Liver (tissue), 3 donors: ENCODE measurements at regions not wholly inside any gene's neighbourhood (a gene's known extent, or its start where the extent isn't known, plus 50 kb on each side); places are given as distances from the start of the nearest gene placed in this dataset.

Experiments used
- EGR1 ChIP-seq, 2 donors: IDR thresholded peaks; 2 replicates each; pipeline ENCODE4 v1.6.1; 2016 to 2018; ENCODE audit warnings: antibody characterized with exemption in 2 of 2, low read depth in 2 of 2
- FOXA1 ChIP-seq: IDR thresholded peaks from 2 replicates; pipeline ENCODE4 v1.6.1; 2016; ENCODE audit warnings: antibody characterized with exemption
- GABPA ChIP-seq, 2 donors: IDR thresholded peaks in 1 of 2; conservative IDR thresholded peaks in 1 of 2; 2 replicates each; pipeline ENCODE4 v1.6.1; 2016; ENCODE audit warnings: antibody characterized with exemption in 2 of 2, mild to moderate bottlenecking in 1 of 2, moderate library complexity in 1 of 2
- JUND ChIP-seq, 2 donors: IDR thresholded peaks; 2 replicates each; pipeline ENCODE4 v1.6.1; 2016; ENCODE audit warnings: antibody characterized with exemption in 2 of 2
- NR2F2 ChIP-seq: IDR thresholded peaks from 2 replicates; pipeline ENCODE4 v1.6.1; 2016; ENCODE audit warnings: antibody characterized with exemption
- RAD21 ChIP-seq, 2 donors: IDR thresholded peaks; 2 replicates each; pipeline ENCODE4 v1.6.1; 2016; ENCODE audit warnings: antibody characterized with exemption in 2 of 2, mild to moderate bottlenecking in 2 of 2
- RXRA ChIP-seq, 2 donors: IDR thresholded peaks; 2 replicates each; pipeline ENCODE4 v1.6.1; 2017 to 2018; ENCODE audit warnings: antibody characterized with exemption in 2 of 2, mild to moderate bottlenecking in 1 of 2
- SP1 ChIP-seq: IDR thresholded peaks from 2 replicates; pipeline ENCODE4 v1.6.1; 2018; ENCODE audit warnings: antibody characterized with exemption, mild to moderate bottlenecking
- YY1 ChIP-seq: IDR thresholded peaks from 2 replicates; pipeline ENCODE4 v1.6.1; 2016; ENCODE audit warnings: antibody characterized with exemption, mild to moderate bottlenecking
- TF ChIP-seq, protein P1 (sequence below): IDR thresholded peaks from 2 replicates; pipeline ENCODE4 v1.6.1; 2016; ENCODE audit warnings: antibody characterized with exemption, mild to moderate bottlenecking
- TF ChIP-seq, protein P2 (sequence below): fragments of 150-350 bp; IDR thresholded peaks from 2 replicates; pipeline ENCODE4 v1.5.1; 2017; ENCODE audit warnings: improper control_type of control experiment, low read depth, low read length; ENCODE audit not compliant: missing input control
- TF ChIP-seq, protein P3 (sequence below): IDR thresholded peaks from 2 replicates; pipeline ENCODE4 v1.6.1; 2016; ENCODE audit warnings: antibody characterized with exemption
- TF ChIP-seq, protein P4 (sequence below): IDR thresholded peaks from 2 replicates; pipeline ENCODE4 v1.6.1; 2016; ENCODE audit warnings: antibody characterized with exemption
- TF ChIP-seq, protein P5 (sequence below): IDR thresholded peaks from 2 replicates; pipeline ENCODE4 v1.6.1; 2016; ENCODE audit warnings: antibody characterized with exemption
- donor health status: healthy.
- donor health status: healthy.

DNA sequence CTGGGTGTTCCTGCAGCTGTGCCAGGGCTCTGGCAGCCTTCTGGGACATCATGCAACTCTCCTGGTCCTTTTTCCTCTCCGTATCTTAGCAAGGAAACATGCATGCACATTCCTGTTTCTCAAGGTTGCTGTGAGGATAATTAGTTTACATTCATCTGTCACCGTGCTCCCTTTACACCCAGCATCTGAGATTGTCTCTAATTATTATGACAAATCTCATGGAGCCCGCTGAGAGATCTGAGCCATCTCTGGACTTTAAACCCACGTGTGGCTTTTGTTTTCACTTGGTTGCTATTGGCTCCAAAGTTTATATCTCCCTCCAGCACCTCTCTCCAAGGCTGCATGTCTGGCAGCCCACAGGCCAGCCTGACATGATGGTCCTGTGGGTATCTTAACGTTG is 167.6 kb downstream of the UNC5CL start:
- TF ChIP-seq, protein P1, sequence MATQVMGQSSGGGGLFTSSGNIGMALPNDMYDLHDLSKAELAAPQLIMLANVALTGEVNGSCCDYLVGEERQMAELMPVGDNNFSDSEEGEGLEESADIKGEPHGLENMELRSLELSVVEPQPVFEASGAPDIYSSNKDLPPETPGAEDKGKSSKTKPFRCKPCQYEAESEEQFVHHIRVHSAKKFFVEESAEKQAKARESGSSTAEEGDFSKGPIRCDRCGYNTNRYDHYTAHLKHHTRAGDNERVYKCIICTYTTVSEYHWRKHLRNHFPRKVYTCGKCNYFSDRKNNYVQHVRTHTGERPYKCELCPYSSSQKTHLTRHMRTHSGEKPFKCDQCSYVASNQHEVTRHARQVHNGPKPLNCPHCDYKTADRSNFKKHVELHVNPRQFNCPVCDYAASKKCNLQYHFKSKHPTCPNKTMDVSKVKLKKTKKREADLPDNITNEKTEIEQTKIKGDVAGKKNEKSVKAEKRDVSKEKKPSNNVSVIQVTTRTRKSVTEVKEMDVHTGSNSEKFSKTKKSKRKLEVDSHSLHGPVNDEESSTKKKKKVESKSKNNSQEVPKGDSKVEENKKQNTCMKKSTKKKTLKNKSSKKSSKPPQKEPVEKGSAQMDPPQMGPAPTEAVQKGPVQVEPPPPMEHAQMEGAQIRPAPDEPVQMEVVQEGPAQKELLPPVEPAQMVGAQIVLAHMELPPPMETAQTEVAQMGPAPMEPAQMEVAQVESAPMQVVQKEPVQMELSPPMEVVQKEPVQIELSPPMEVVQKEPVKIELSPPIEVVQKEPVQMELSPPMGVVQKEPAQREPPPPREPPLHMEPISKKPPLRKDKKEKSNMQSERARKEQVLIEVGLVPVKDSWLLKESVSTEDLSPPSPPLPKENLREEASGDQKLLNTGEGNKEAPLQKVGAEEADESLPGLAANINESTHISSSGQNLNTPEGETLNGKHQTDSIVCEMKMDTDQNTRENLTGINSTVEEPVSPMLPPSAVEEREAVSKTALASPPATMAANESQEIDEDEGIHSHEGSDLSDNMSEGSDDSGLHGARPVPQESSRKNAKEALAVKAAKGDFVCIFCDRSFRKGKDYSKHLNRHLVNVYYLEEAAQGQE: no peak
- no peak for TF ChIP-seq NR2F2
- TF ChIP-seq, protein P2, sequence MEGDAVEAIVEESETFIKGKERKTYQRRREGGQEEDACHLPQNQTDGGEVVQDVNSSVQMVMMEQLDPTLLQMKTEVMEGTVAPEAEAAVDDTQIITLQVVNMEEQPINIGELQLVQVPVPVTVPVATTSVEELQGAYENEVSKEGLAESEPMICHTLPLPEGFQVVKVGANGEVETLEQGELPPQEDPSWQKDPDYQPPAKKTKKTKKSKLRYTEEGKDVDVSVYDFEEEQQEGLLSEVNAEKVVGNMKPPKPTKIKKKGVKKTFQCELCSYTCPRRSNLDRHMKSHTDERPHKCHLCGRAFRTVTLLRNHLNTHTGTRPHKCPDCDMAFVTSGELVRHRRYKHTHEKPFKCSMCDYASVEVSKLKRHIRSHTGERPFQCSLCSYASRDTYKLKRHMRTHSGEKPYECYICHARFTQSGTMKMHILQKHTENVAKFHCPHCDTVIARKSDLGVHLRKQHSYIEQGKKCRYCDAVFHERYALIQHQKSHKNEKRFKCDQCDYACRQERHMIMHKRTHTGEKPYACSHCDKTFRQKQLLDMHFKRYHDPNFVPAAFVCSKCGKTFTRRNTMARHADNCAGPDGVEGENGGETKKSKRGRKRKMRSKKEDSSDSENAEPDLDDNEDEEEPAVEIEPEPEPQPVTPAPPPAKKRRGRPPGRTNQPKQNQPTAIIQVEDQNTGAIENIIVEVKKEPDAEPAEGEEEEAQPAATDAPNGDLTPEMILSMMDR: no peak
- TF ChIP-seq, protein P3, sequence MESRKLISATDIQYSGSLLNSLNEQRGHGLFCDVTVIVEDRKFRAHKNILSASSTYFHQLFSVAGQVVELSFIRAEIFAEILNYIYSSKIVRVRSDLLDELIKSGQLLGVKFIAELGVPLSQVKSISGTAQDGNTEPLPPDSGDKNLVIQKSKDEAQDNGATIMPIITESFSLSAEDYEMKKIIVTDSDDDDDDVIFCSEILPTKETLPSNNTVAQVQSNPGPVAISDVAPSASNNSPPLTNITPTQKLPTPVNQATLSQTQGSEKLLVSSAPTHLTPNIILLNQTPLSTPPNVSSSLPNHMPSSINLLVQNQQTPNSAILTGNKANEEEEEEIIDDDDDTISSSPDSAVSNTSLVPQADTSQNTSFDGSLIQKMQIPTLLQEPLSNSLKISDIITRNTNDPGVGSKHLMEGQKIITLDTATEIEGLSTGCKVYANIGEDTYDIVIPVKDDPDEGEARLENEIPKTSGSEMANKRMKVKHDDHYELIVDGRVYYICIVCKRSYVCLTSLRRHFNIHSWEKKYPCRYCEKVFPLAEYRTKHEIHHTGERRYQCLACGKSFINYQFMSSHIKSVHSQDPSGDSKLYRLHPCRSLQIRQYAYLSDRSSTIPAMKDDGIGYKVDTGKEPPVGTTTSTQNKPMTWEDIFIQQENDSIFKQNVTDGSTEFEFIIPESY: no peak
- no peak for TF ChIP-seq GABPA (IDR thresholded peaks at IDR 0.05 in 1 of 2, conservative IDR thresholded peaks at IDR 0.05 in 1 of 2)
- no peak for TF ChIP-seq RXRA (IDR thresholded peaks at IDR 0.05)
- TF ChIP-seq YY1: no peak
- TF ChIP-seq RAD21 (IDR thresholded peaks at IDR 0.05): no peak
- TF ChIP-seq, protein P4, sequence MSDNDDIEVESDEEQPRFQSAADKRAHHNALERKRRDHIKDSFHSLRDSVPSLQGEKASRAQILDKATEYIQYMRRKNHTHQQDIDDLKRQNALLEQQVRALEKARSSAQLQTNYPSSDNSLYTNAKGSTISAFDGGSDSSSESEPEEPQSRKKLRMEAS: no peak
- TF ChIP-seq, protein P5, sequence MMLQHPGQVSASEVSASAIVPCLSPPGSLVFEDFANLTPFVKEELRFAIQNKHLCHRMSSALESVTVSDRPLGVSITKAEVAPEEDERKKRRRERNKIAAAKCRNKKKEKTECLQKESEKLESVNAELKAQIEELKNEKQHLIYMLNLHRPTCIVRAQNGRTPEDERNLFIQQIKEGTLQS: no peak
- TF ChIP-seq JUND (IDR thresholded peaks at IDR 0.05): no peak
- no peak for TF ChIP-seq EGR1 (IDR thresholded peaks at IDR 0.05; ENCODE audit: low read depth in 2 of 2)
- TF ChIP-seq FOXA1: no peak
- TF ChIP-seq SP1: no peak
